ENCODE measurements at regions not wholly inside any gene's neighbourhood (a gene's known extent, or its start where the extent isn't known, plus 50 kb on each side); places are given as distances from the start of the nearest gene placed in this dataset.

- Histone ChIP-seq H3K9me3 (ENCODE audit: control extremely low read depth in 1 of 3, control insufficient read depth in 2 of 3, insufficient read depth in 1 of 3, low read length in 2 of 3) (peaks cover 3 to 10% (median 10%) of the 10 kb centered on the region in 3 donors), H4K20me1 (ENCODE audit: control insufficient read depth, insufficient read depth, low read length, poor library complexity, severe bottlenecking) (no peaks in the 10 kb centered on the region), H3K79me2 (ENCODE audit: control insufficient read depth, insufficient read depth, low read length) (no peaks in the 10 kb centered on the region), H3K4me2 (replicated peaks; ENCODE audit: low read depth, low read length, poor library complexity, severe bottlenecking) (no peak overlapping the region), H3K36me3 (replicated peaks in 1 of 2; ENCODE audit: control extremely low read depth in 1 of 2, control insufficient read depth in 1 of 2, extremely low read depth in 1 of 2, insufficient read depth in 2 of 2, low read length in 1 of 2) (no peaks in the 10 kb centered on the region), H3K27ac (ENCODE audit: low read length in 2 of 2) (no peak overlapping the region), H3K4me3 (ENCODE audit: control extremely low read depth in 1 of 5, extremely low read depth in 1 of 5, insufficient read depth in 1 of 5, low read depth in 2 of 5, low read length in 4 of 5) (no peak overlapping the region), H2AFZ (ENCODE audit: insufficient read depth, low read depth, low read length, poor library complexity, severe bottlenecking) (no peak overlapping the region), H3K27me3 (replicated peaks in 1 of 4; ENCODE audit: control extremely low read depth in 1 of 4, control insufficient read depth in 3 of 4, insufficient read depth in 4 of 4, low read length in 3 of 4) (no peaks in the 10 kb centered on the region), H3K9ac (ENCODE audit: low read length) (no peak overlapping the region), H3K4me1 (ENCODE audit: control insufficient read depth in 2 of 2, insufficient read depth in 2 of 2, low read length in 2 of 2) (peaks cover 22 to 25% of the 10 kb centered on the region in 2 donors)
- ATAC-seq (ENCODE audit: low read depth) (no peak), DNase-seq (no peak)
- intact Hi-C loops (cut with micrococcal nuclease): no loop called here
- ChIA-PET POLR2A (interaction anchor here (0.7 kb wide), 1 partner anchor 492 kb away, joined by 8 read pairs; no protein-coding TSS in a partner anchor), CTCF (interaction anchor here (1.1 to 3.1 kb wide), 2 partner anchors 10 to 37 kb away, joined by 3 to 10 read pairs; a partner anchor contains a TSS)
- 100% methylated on average over 1 of the region's 2 CpGs for WGBS (ENCODE audit: insufficient coverage)
- H3K4me3 Mint-ChIP-seq: no peak overlapping the region
- no peak overlapping the region for H3K27ac Mint-ChIP-seq
- peaks cover 37% of the 10 kb centered on the region for H3K4me1 Mint-ChIP-seq
- TF ChIP-seq, protein P1, sequence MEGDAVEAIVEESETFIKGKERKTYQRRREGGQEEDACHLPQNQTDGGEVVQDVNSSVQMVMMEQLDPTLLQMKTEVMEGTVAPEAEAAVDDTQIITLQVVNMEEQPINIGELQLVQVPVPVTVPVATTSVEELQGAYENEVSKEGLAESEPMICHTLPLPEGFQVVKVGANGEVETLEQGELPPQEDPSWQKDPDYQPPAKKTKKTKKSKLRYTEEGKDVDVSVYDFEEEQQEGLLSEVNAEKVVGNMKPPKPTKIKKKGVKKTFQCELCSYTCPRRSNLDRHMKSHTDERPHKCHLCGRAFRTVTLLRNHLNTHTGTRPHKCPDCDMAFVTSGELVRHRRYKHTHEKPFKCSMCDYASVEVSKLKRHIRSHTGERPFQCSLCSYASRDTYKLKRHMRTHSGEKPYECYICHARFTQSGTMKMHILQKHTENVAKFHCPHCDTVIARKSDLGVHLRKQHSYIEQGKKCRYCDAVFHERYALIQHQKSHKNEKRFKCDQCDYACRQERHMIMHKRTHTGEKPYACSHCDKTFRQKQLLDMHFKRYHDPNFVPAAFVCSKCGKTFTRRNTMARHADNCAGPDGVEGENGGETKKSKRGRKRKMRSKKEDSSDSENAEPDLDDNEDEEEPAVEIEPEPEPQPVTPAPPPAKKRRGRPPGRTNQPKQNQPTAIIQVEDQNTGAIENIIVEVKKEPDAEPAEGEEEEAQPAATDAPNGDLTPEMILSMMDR (IDR thresholded peaks at IDR 0.05): no peak
- no peak for TF ChIP-seq EZH2 (IDR thresholded peaks at IDR 0.05; ENCODE audit: borderline replicate concordance, insufficient read depth, low read depth, low read length, poor library complexity, severe bottlenecking)
- no peaks in the 10 kb centered on the region for H3K9me3 Mint-ChIP-seq (ENCODE audit: insufficient read depth)
- no peaks in the 10 kb centered on the region for H3K27me3 Mint-ChIP-seq
Observed at GRCh38 chr12:25014961-25015360, 66.1 kb upstream of the BCAT1 start.

DNA sequence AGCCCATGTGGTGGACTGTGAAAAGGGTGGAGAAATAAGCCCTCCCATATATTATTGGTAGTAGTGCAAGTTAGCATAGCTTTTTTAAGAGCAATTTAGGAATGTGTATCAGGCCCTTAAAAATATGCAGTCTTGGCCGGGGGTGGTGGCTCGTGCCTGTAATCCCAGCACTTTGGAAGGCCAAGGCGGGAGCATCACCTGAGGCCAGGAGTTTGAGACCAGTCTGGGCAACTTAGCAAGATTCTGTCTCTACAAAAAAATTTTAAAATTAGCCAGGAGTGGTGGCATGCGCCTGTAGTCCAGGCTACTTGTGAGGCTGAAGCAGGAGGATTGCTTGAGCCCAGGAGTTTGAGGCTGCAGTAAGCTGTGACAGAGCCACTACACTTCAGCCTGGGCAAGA is 64.2 kb upstream of the BCAT1 start:
- Histone ChIP-seq H3K27ac (ENCODE audit: low read length in 2 of 2) (no peak overlapping the region), H3K4me2 (replicated peaks; ENCODE audit: low read depth, low read length, poor library complexity, severe bottlenecking) (no peak overlapping the region), H3K27me3 (replicated peaks in 1 of 4; ENCODE audit: control extremely low read depth in 1 of 4, control insufficient read depth in 3 of 4, insufficient read depth in 4 of 4, low read length in 3 of 4) (no peaks in the 10 kb centered on the region), H2AFZ (ENCODE audit: insufficient read depth, low read depth, low read length, poor library complexity, severe bottlenecking) (no peak overlapping the region), H3K4me1 (ENCODE audit: control insufficient read depth in 2 of 2, insufficient read depth in 2 of 2, low read length in 2 of 2) (peaks cover 3 to 9% of the 10 kb centered on the region in 2 donors), H3K9me3 (ENCODE audit: control extremely low read depth in 1 of 3, control insufficient read depth in 2 of 3, insufficient read depth in 1 of 3, low read length in 2 of 3) (no peaks in the 10 kb centered on the region), H3K4me3 (ENCODE audit: control extremely low read depth in 1 of 5, extremely low read depth in 1 of 5, insufficient read depth in 1 of 5, low read depth in 2 of 5, low read length in 4 of 5) (no peak overlapping the region), H3K9ac (ENCODE audit: low read length) (no peak overlapping the region), H3K36me3 (replicated peaks in 1 of 2; ENCODE audit: control extremely low read depth in 1 of 2, control insufficient read depth in 1 of 2, extremely low read depth in 1 of 2, insufficient read depth in 2 of 2, low read length in 1 of 2) (no peaks in the 10 kb centered on the region), H3K79me2 (ENCODE audit: control insufficient read depth, insufficient read depth, low read length) (no peaks in the 10 kb centered on the region), H4K20me1 (ENCODE audit: control insufficient read depth, insufficient read depth, low read length, poor library complexity, severe bottlenecking) (no peaks in the 10 kb centered on the region)
- intact Hi-C loops (cut with micrococcal nuclease): no loop called here
- ChIA-PET POLR2A (no interaction called here), CTCF (no interaction called here)
- ATAC-seq (ENCODE audit: low read depth): no peak
- Mint-ChIP-seq H3K9me3 (ENCODE audit: insufficient read depth) (no peaks in the 10 kb centered on the region), H3K27me3 (no peaks in the 10 kb centered on the region), H3K4me3 (no peak overlapping the region), H3K27ac (no peak overlapping the region), H3K4me1 (peaks cover 25% of the 10 kb centered on the region)
- no peak for TF ChIP-seq EZH2 (IDR thresholded peaks at IDR 0.05; ENCODE audit: borderline replicate concordance, insufficient read depth, low read depth, low read length, poor library complexity, severe bottlenecking)
- WGBS (ENCODE audit: insufficient coverage): 100% methylated on average over 3 of the region's 4 CpGs
- DNase-seq: no peak

Data from B cell (primary cell).